ENCODE measurements at regions not wholly inside any gene's neighbourhood (a gene's known extent, or its start where the extent isn't known, plus 50 kb on each side); places are given as distances from the start of the nearest gene placed in this dataset.
A peak's percentile ranks its signal among the peaks of the same experiment; 100 is the strongest.
"Not testable (repeated sequence)": the region's sequence is repeated elsewhere in the genome, so short reads cannot be mapped to it uniquely, and the experiment has no call there.

DNA sequence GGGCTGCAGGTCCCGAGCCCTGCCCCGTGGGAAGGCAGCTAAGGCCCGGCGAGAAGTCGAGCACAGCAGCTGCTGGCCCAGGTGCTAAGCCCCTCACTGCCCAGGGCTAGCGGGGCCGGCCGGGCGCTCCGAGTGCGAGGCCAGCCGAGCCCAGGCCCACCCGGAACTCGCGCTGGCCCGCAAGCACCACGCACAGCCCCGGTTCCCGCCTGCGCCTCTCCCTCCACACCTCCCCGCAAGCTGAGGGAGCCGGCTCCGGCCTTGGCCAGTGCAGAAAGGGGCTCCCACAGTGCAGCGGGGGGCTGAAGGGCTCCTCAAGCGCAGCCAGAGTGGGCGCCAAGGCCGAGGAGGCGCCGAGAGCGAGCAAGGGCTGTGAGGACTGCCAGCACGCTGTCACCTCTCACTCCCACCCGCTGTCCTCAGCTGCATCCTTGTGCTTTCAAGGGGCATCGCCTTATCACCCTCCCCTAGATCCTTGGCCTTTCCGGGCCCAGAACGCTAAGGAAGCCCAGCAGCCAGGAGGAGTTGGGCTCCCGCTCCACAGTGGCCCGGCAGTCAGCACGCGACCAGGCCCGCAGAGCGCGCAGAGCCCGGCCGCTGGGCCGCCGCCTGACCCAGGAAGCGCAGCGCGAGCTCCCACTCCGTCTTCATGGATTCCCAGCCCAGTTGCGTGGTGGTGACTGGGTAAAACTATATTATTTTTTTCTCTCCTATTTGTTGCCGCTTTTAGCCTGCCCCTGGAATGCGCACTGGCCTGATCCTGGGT lies 144.1 kb downstream of the ARRDC4 start:
- not testable (repeated sequence) for H3K36me3 Mint-ChIP-seq; H3K4me3 Mint-ChIP-seq; DNase-seq; ATAC-seq (ENCODE audit: low read depth in 2 of 2); H3K27ac Mint-ChIP-seq; H3K27me3 Mint-ChIP-seq; H3K9me3 Mint-ChIP-seq; H3K4me1 Mint-ChIP-seq

DNA sequence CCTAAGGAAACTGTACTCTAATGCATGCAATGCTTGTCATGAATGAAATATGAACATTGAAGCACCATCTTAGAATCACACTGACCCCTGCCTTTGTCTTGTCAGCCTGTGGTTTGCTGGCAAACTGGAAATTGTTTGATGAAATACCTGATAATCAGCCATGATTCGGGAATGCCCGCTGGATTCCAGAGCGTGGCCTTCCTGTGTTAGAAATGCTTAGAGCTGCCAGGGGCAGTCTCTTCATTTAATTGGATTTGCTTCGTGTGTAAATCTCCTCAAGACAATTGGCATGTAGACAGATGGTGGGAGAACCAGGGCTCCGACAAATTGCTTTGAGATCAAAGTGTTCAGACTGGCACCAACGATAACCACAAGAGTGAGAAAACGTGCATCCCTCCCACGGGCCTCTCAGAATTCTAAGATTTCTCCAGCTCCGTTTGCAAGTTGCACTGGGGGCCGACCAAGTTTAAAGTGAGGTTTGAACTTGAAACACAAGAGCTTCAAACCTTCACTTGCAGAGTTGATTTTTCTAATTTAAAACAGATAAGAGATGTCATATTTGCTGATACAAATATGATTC lies 146.2 kb downstream of the ARRDC4 start:
- not testable (repeated sequence) for H3K36me3 Mint-ChIP-seq; DNase-seq; H3K4me3 Mint-ChIP-seq; H3K27ac Mint-ChIP-seq; H3K9me3 Mint-ChIP-seq; H3K4me1 Mint-ChIP-seq; H3K27me3 Mint-ChIP-seq; ATAC-seq (ENCODE audit: low read depth in 2 of 2)

DNA sequence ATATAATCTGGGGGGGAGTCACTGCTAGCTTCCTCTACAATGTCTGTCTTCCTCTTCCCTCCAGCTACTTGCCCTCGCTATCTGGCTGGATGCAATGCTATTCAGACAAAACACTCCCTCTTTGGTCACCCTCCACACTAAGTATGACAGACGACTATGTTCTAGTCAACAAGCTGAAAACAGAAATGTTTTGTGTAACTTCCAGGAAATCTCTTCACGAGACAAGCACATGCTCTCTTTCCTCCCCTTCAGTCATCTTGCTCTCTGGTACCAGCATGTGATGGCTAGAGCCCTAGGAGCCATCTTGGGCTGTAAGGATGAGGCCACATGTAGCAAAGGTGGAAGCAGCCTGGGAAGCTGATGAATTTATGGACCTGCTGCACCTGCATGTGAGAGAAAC lies 151.3 kb downstream of the ARRDC4 start:
- H3K36me3 Mint-ChIP-seq: no peaks in the 10 kb centered on the region
- DNase-seq (no peak), ATAC-seq (ENCODE audit: low read depth in 2 of 2) (no peak)
- H3K27ac Mint-ChIP-seq: no peak overlapping the region
- H3K4me1 Mint-ChIP-seq: no peaks in the 10 kb centered on the region
- H3K4me3 Mint-ChIP-seq: no peak overlapping the region
- H3K27me3 Mint-ChIP-seq: no peaks in the 10 kb centered on the region
- peaks cover 0 to 8% (median 0%) of the 10 kb centered on the region in 7 donors for H3K9me3 Mint-ChIP-seq

DNA sequence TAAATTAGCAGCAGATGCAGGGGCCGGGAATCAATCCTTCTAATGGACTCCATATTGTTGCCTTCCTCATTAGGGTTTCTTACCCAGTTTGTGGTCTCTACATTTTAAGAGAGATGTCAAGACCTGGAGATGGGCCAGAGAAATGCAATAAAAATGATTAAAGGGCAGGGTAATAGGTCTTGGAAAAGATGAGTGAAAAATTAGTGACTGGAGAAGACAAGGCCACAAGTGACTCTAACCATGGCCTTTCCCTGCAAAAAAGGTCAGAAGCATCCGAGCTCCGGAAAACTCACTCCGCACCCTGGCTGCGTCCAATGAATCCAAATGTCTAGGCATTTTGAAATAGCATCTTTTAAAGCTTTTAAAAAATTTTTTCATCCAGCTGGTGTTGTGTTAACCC lies 152.8 kb downstream of the ARRDC4 start:
- Mint-ChIP-seq H3K9me3 (peaks cover 0 to 6% (median 3%) of the 10 kb centered on the region in 7 donors), H3K27ac (no peak overlapping the region), H3K4me3 (peak overlapping the region in 1 of 8 donors; percentile 42), H3K27me3 (no peaks in the 10 kb centered on the region), H3K4me1 (no peaks in the 10 kb centered on the region), H3K36me3 (no peaks in the 10 kb centered on the region)
- ATAC-seq (ENCODE audit: low read depth in 2 of 2) (no peak), DNase-seq (no peak)

DNA sequence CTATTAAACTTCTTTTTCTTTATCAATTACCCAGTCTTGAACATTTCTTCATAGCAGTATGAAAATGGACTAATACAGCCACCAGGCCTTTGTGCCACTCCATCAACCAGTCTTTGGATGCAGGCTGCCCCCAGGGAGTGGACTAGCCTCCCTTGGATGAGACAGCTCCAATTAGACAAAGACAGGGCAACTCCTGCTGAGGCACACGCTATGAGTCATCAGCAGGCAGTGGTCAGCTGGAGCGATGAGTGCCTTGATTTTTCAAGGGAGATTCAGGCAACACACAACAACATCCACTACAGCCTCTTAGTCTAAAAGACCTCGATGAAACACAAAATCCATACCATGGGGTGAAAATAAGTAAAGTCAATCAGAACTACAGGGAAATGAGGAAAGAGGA lies 160.1 kb downstream of the ARRDC4 start:
- no peak for DNase-seq
- no peak overlapping the region for H3K4me3 Mint-ChIP-seq
- H3K9me3 Mint-ChIP-seq: peaks cover 0 to 6% (median 2%) of the 10 kb centered on the region in 7 donors
- no peaks in the 10 kb centered on the region for H3K36me3 Mint-ChIP-seq
- H3K27ac Mint-ChIP-seq: no peak overlapping the region
- no peak for ATAC-seq (ENCODE audit: low read depth in 2 of 2)
- H3K4me1 Mint-ChIP-seq: no peaks in the 10 kb centered on the region
- H3K27me3 Mint-ChIP-seq: peaks cover 0 to 5% (median 0%) of the 10 kb centered on the region in 3 donors

DNA sequence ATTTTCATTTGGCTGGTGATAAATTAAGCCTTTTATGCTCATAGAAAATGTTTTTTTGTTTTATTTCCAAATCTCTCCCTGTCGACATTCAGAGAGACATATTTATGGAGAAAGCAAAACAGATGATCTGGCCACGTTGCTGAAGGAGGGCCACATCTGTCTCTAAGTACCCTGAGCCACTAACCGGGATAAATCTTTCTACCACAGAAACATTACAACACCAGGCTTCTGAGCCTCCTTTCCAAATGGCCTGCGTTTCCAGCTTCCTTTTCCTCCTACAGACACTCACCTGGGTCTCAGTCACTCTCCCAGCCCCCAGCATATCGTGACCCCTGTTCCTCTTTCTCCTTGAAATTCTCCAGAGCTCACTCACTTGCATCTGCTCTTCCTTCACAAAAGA lies 161.0 kb downstream of the ARRDC4 start:
- Mint-ChIP-seq H3K27ac (no peak overlapping the region), H3K4me3 (no peak overlapping the region), H3K27me3 (peaks cover 0 to 5% (median 0%) of the 10 kb centered on the region in 3 donors), H3K36me3 (no peaks in the 10 kb centered on the region), H3K4me1 (no peaks in the 10 kb centered on the region), H3K9me3 (peaks cover 0 to 6% (median 2%) of the 10 kb centered on the region in 7 donors)
- ATAC-seq (ENCODE audit: low read depth in 2 of 2) (no peak), DNase-seq (no peak)

DNA sequence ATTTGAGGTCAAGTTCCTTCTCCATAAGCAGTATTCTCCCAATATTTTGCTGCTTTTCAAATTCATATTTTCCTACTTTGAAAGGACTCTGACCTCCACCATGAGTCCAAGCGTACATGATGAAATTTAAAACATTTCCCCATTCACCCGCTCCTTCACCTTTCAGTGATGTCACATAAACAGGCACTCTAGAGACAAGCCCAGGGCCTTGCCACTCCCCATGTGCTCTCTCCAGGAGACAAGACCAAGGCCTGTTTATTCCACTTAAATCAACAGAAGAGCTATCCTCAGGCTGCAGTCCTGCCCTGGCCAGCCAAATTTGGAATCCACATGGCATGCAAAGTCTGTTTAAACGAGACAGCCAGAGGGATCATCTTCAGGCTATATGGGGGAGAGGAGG lies 161.5 kb downstream of the ARRDC4 start:
- peaks cover 0 to 5% (median 0%) of the 10 kb centered on the region in 3 donors for H3K27me3 Mint-ChIP-seq
- H3K4me3 Mint-ChIP-seq: no peak overlapping the region
- peaks cover 0 to 4% (median 2%) of the 10 kb centered on the region in 7 donors for H3K9me3 Mint-ChIP-seq
- no peaks in the 10 kb centered on the region for H3K4me1 Mint-ChIP-seq
- H3K36me3 Mint-ChIP-seq: no peaks in the 10 kb centered on the region
- DNase-seq (no peak), ATAC-seq (ENCODE audit: low read depth in 2 of 2) (no peak)
- no peak overlapping the region for H3K27ac Mint-ChIP-seq

DNA sequence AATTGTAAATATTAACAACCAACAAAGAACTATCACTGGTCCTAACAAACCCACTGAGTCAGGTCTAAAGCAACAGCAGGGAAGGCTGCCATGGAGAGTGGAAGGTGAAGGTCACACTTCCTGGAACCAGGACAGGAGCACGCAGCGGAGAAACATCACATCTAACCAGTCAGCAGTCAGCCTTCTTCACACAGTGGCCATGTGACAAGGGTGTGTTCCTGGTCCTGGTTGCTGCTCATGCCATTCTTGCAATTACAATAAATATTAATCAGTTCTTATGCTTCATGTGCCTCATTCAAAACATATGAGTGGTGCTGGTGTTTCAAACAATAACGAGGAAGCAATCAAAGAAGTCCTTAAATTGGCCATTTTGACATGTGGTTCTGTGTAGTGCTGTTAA lies 162.8 kb downstream of the ARRDC4 start:
- Mint-ChIP-seq H3K9me3 (peaks cover 0 to 2% (median 0%) of the 10 kb centered on the region in 7 donors), H3K27me3 (peaks cover 0 to 5% (median 0%) of the 10 kb centered on the region in 3 donors), H3K27ac (no peak overlapping the region), H3K4me1 (no peaks in the 10 kb centered on the region), H3K4me3 (no peak overlapping the region), H3K36me3 (no peaks in the 10 kb centered on the region)
- DNase-seq (no peak), ATAC-seq (ENCODE audit: low read depth in 2 of 2) (no peak)

DNA sequence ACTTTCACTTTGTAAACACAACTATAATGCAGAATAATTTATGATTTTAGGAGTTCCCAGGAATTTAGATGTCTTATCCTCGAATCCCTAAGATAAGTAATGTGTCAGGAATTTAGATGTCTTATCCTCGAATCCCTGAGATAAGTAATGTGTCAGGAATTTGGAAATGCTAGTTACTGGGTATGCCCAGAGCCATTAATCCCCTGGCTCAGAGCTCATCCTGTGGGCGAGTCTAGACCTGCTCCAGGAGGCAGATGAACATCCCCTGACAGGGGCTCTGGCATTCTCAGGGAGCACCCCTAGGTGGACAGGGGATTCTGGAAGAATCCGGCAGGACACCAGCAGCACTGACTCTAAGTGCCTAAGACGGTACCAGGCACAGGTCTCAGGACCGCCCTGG lies 163.3 kb downstream of the ARRDC4 start:
- no peaks in the 10 kb centered on the region for H3K4me1 Mint-ChIP-seq
- H3K36me3 Mint-ChIP-seq: no peaks in the 10 kb centered on the region
- H3K4me3 Mint-ChIP-seq: no peak overlapping the region
- ATAC-seq (ENCODE audit: low read depth in 2 of 2) (no peak), DNase-seq (no peak)
- peaks cover 0 to 2% (median 0%) of the 10 kb centered on the region in 7 donors for H3K9me3 Mint-ChIP-seq
- H3K27me3 Mint-ChIP-seq: peaks cover 0 to 5% (median 0%) of the 10 kb centered on the region in 3 donors
- H3K27ac Mint-ChIP-seq: no peak overlapping the region

DNA sequence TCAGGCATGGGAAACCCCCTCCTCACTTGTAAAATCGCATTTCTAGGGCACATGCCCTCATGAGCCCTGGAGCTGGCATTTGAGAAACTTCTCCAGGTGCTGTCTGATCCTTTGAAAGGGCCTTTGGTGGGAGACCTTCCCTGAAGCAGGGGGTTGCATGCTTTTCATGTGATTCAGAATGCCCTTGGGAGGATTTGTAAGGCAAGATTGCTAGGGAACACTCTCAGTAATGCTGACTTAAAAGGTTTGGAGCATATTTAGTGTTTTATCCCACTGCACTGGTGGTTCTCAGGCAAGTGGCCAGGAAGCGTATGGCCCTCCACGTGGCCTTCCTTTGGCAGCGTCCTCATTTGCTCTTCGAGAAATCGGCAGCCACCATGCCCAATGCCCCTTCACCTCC lies 164.1 kb downstream of the ARRDC4 start:
- Mint-ChIP-seq H3K27me3 (peaks cover 0 to 5% (median 0%) of the 10 kb centered on the region in 3 donors), H3K27ac (no peak overlapping the region), H3K9me3 (peaks cover 0 to 3% (median 0%) of the 10 kb centered on the region in 7 donors), H3K4me1 (no peaks in the 10 kb centered on the region), H3K4me3 (no peak overlapping the region), H3K36me3 (no peaks in the 10 kb centered on the region)
- DNase-seq: no peak
- ATAC-seq (ENCODE audit: low read depth in 2 of 2): no peak

DNA sequence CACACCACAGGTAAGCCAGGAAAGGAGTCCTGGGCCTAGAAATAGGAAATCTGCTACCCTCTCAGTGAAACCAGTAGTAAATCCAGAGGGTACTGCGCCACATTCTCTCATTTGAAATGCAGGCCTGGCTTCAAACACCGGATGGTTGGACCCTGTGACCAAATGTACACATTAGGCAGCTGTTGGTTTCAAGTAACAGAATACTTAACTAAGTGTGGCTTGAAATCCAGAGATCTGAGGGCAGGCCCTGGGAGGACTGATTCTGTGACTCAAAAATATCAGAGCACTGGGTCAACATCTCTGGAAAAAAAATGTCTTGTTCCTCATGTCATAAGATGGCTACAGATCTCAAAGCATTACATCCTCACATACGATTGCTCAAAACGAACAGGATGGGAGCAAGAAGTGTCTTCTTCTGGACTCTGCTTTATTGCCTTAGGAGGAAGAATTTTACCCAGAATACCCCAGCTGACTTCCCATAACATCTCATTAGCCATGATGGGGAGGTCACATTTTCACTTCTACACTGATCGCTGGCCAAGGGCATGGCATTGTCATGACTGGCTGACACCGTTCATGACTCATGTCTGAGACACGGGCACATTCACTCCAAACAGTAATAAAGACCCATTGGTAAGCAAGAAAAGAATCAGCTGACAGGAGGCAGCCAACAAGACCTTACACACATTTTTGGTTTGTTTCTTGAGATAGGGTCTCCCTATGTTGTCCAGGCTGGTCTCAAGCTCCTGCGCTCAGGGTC lies 166.0 kb downstream of the ARRDC4 start:
- no peaks in the 10 kb centered on the region for H3K36me3 Mint-ChIP-seq
- peak overlapping the region in 1 of 6 donors; percentile 18 for H3K27ac Mint-ChIP-seq
- peaks cover 0 to 5% (median 0%) of the 10 kb centered on the region in 7 donors for H3K9me3 Mint-ChIP-seq
- H3K4me1 Mint-ChIP-seq: no peaks in the 10 kb centered on the region
- ATAC-seq (ENCODE audit: low read depth in 2 of 2): no peak
- H3K27me3 Mint-ChIP-seq: no peaks in the 10 kb centered on the region
- no peak overlapping the region for H3K4me3 Mint-ChIP-seq
- DNase-seq: no peak

DNA sequence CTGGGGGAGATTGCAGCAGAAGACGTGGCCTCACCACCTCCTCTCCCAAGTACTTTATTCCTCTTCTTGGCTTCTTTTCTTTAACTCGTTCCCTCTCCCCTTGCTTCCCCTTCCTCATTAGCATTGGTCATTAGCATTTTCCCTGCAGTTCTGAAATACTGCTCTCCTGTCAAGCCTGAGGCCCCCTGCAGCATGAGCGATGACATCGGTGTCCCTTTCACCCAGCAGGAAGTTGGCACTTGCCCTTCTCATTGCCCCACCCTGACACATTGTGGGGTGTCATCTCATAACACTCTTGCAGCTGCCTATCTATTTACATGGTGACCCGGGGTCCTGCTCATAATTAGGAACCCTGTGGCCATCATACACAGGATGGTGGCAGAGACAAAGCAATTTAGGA lies 167.1 kb downstream of the ARRDC4 start:
- Mint-ChIP-seq H3K27ac (peak overlapping the region in 1 of 6 donors; percentile 23), H3K4me1 (no peaks in the 10 kb centered on the region), H3K36me3 (no peaks in the 10 kb centered on the region), H3K9me3 (peaks cover 0 to 7% (median 0%) of the 10 kb centered on the region in 7 donors), H3K27me3 (no peaks in the 10 kb centered on the region), H3K4me3 (peak overlapping the region in 1 of 8 donors; percentile 6)
- ATAC-seq (ENCODE audit: low read depth in 2 of 2): no peak
- DNase-seq: no peak

DNA sequence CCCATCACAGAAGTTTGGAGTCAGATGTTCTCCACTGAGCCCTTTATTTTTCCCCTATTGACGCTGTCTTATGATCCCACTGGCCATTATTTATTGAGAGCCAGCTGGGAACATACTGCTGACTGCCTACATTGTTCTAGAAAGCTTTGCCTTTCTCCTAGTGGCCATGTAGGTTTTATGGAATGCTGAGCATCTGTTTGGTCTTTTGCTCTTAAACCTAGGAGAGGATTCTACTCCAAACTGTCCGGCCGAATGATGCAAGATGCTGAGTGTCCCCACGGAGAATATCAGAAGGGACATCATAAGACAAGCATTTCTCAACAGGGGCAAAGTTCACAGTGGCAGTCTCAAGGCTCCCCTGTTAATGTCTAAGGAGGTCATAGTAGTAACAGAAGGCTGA lies 171.4 kb downstream of the ARRDC4 start:
- no peak overlapping the region for H3K4me3 Mint-ChIP-seq
- peaks cover 0 to 7% (median 0%) of the 10 kb centered on the region in 7 donors for H3K9me3 Mint-ChIP-seq
- ATAC-seq (ENCODE audit: low read depth in 2 of 2) (no peak), DNase-seq (no peak)
- no peaks in the 10 kb centered on the region for H3K27me3 Mint-ChIP-seq
- no peaks in the 10 kb centered on the region for H3K4me1 Mint-ChIP-seq
- H3K27ac Mint-ChIP-seq: no peak overlapping the region
- H3K36me3 Mint-ChIP-seq: no peaks in the 10 kb centered on the region

DNA sequence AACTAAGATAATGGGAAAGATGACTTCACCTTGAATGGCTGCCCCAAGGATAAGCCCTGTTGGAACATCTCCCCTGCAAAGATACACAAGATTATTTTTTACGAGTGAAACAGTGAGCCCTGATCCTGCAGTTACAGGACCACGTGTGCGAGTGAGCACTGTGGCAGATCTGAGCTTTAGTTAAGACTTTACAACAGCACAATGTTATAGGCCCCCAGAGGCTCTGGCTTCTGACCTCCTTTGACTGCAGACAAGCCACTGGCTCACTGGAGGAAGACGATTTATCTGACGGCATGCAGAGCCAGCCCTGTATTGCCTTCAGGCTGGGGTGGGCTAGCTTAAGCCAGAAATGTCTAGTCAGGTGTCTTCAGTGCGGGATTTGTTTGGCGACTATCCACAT lies 174.4 kb downstream of the ARRDC4 start:
- Mint-ChIP-seq H3K36me3 (no peaks in the 10 kb centered on the region), H3K27me3 (no peaks in the 10 kb centered on the region), H3K27ac (peak overlapping the region in 1 of 6 donors; percentile 23), H3K9me3 (peaks cover 0 to 4% (median 0%) of the 10 kb centered on the region in 7 donors), H3K4me1 (no peaks in the 10 kb centered on the region), H3K4me3 (no peak overlapping the region)
- DNase-seq (no peak), ATAC-seq (ENCODE audit: low read depth in 2 of 2) (no peak)

Data from naive B cell (primary cell).